Astrocyte (in vitro differentiated cells and primary cell): ENCODE measurements at regions not wholly inside any gene's neighbourhood (a gene's known extent, or its start where the extent isn't known, plus 50 kb on each side); places are given as distances from the start of the nearest gene placed in this dataset.

Experiments used
- CTCF ChIP-seq: IDR thresholded peaks from 2 replicates; pipeline ENCODE4 v1.5.1; 2011; ENCODE audit warnings: low read depth, mild to moderate bottlenecking, inconsistent platforms, low read length, moderate library complexity; ENCODE audit not compliant: insufficient read depth
- EZH2 ChIP-seq: IDR thresholded peaks from 2 replicates; pipeline ENCODE4 v1.6.1; 2012; ENCODE audit warnings: mild to moderate bottlenecking, low read length, inconsistent platforms; ENCODE audit not compliant: insufficient read depth

GRCh38 chr20:54914995-54915394 is 439.6 kb downstream of the DOK5 start:
- TF ChIP-seq CTCF, result no peak
- no peak for TF ChIP-seq EZH2
